Putamen (tissue), 1 donor: ENCODE measurements at regions not wholly inside any gene's neighbourhood (a gene's known extent, or its start where the extent isn't known, plus 50 kb on each side); places are given as distances from the start of the nearest gene placed in this dataset.
"Not testable (repeated sequence)": the region's sequence is repeated elsewhere in the genome, so short reads cannot be mapped to it uniquely, and the experiment has no call there.

Experiments
- DNase-seq: peaks from one replicate; pipeline ENCODE4 v3.0.0-alpha.2; 2016; ENCODE audit warnings: low spot score

GRCh38 chr10:80751940-80752339, 214.2 kb downstream of the SH2D4B start:
- no peak for DNase-seq

- DNase-seq, result no peak
Measured at GRCh38 chr10:80753612-80754011, 215.9 kb downstream of the SH2D4B start.

- DNase-seq, result no peak
Measured at GRCh38 chr10:80755893-80756292, 218.2 kb downstream of the SH2D4B start.

- DNase-seq, result no peak
Measured at GRCh38 chr10:80759693-80760092, 222.0 kb downstream of the SH2D4B start.

- DNase-seq, result no peak
Measured at GRCh38 chr10:80760914-80761371, 223.2 kb downstream of the SH2D4B start.

- DNase-seq, result no peak
Measured at GRCh38 chr10:80767963-80768362, 230.3 kb downstream of the SH2D4B start.

GRCh38 chr10:80769700-80770160, 232.0 kb downstream of the SH2D4B start:
- DNase-seq, result no peak

GRCh38 chr10:80770239-80770638, 232.5 kb downstream of the SH2D4B start:
- DNase-seq, result no peak

- no peak for DNase-seq
Measured at GRCh38 chr10:80771285-80771684, 233.6 kb downstream of the SH2D4B start.

- DNase-seq, result no peak
Measured at GRCh38 chr10:80771902-80772555, 234.3 kb downstream of the SH2D4B start.

- DNase-seq, result no peak
Measured at GRCh38 chr10:80772596-80772995, 234.9 kb downstream of the SH2D4B start.

- DNase-seq, result no peak
Measured at GRCh38 chr10:80784695-80785094, 247.0 kb downstream of the SH2D4B start.

- DNase-seq, result no peak
Measured at GRCh38 chr10:80786322-80786721, 248.6 kb downstream of the SH2D4B start.

GRCh38 chr10:80787952-80788351, 250.2 kb downstream of the SH2D4B start:
- DNase-seq, result no peak

- DNase-seq, result no peak
Measured at GRCh38 chr10:80794994-80795393, 257.3 kb downstream of the SH2D4B start.

GRCh38 chr10:80805343-80806020, 267.8 kb downstream of the SH2D4B start:
- DNase-seq, result no peak

- no peak for DNase-seq
Measured at GRCh38 chr10:80814147-80814652, 276.5 kb downstream of the SH2D4B start.

GRCh38 chr10:80829151-80829550, 291.4 kb downstream of the SH2D4B start:
- DNase-seq, result no peak

- DNase-seq, result no peak
Measured at GRCh38 chr10:80829562-80829961, 291.9 kb downstream of the SH2D4B start.

- not testable (repeated sequence) for DNase-seq
Measured at GRCh38 chr10:80832693-80833092, 295.0 kb downstream of the SH2D4B start.

GRCh38 chr10:80855348-80855971, 317.8 kb downstream of the SH2D4B start:
- DNase-seq, result no peak

- no peak for DNase-seq
Measured at GRCh38 chr10:80856186-80856585, 318.5 kb downstream of the SH2D4B start.

- DNase-seq, result not testable (repeated sequence)
Measured at GRCh38 chr10:80859279-80859678, 321.6 kb downstream of the SH2D4B start.
